GM23248 (cell line): ENCODE measurements at regions not wholly inside any gene's neighbourhood (a gene's known extent, or its start where the extent isn't known, plus 50 kb on each side); places are given as distances from the start of the nearest gene placed in this dataset.

Experiments used
- EZH2 ChIP-seq: fragments of 200-600 bp; sonication (generic); IDR thresholded peaks from 2 replicates; pipeline ENCODE4 v1.6.1; 2018; ENCODE audit warnings: antibody characterized with exemption, mild to moderate bottlenecking; ENCODE audit not compliant: insufficient read depth, poor library complexity, severe bottlenecking
- EZH2phosphoT487 ChIP-seq: fragments of 200-600 bp; sonication (generic); IDR thresholded peaks from 2 replicates; pipeline ENCODE4 v1.6.1; 2018; ENCODE audit warnings: antibody characterized with exemption, moderate library complexity, mild to moderate bottlenecking, low read depth; ENCODE audit not compliant: insufficient read depth

GRCh38 chr12:14247166-14247565 is 118.3 kb upstream of the ATF7IP start:
- TF ChIP-seq EZH2phosphoT487 = no peak
- TF ChIP-seq EZH2 = no peak
